Endothelial cell (in vitro differentiated cells): ENCODE measurements at regions not wholly inside any gene's neighbourhood (a gene's known extent, or its start where the extent isn't known, plus 50 kb on each side); places are given as distances from the start of the nearest gene placed in this dataset.

Source experiments
- DNase-seq: peaks from one replicate; pipeline ENCODE4 v3.0.0; 2021; ENCODE audit warnings: low spot score
- H3K27ac Mint-ChIP-seq: one replicate; pipeline ENCODE4 v1.8.0; 2021; ENCODE audit warnings: mixed read lengths, inconsistent platforms; ENCODE audit not compliant: unreplicated experiment
- H3K27me3 Mint-ChIP-seq: one replicate; pipeline ENCODE4 v1.8.0; 2021; ENCODE audit warnings: mild to moderate bottlenecking, moderate library complexity, mixed read lengths, inconsistent platforms; ENCODE audit not compliant: unreplicated experiment
- H3K36me3 Mint-ChIP-seq: one replicate; pipeline ENCODE4 v1.8.0; 2021; ENCODE audit warnings: mild to moderate bottlenecking, low read depth, mixed read lengths, inconsistent platforms; ENCODE audit not compliant: unreplicated experiment
- H3K4me1 Mint-ChIP-seq: one replicate; pipeline ENCODE4 v1.8.0; 2021; ENCODE audit warnings: mild to moderate bottlenecking, mixed read lengths, inconsistent platforms; ENCODE audit not compliant: unreplicated experiment
- H3K4me3 Mint-ChIP-seq: one replicate; pipeline ENCODE4 v1.8.0; 2021; ENCODE audit warnings: mild to moderate bottlenecking, mixed read lengths, inconsistent platforms; ENCODE audit not compliant: unreplicated experiment
- H3K9me3 Mint-ChIP-seq: one replicate; pipeline ENCODE4 v1.8.0; 2021; ENCODE audit warnings: mixed read lengths, inconsistent platforms; ENCODE audit not compliant: unreplicated experiment
- CTCF ChIP-seq: fragments of 200-600 bp; sonication (generic); IDR thresholded peaks from one replicate; pipeline ENCODE4 v1.5.0; 2021; ENCODE audit warnings: antibody characterized with exemption; ENCODE audit not compliant: unreplicated experiment

GRCh38 chr10:130326954-130327353 lies 190.8 kb downstream of the GLRX3 start:
- TF ChIP-seq CTCF: no peak
- Mint-ChIP-seq H3K9me3 (peaks cover 43% of the 10 kb centered on the region), H3K4me3 (no peak overlapping the region), H3K27ac (no peak overlapping the region), H3K36me3 (peaks cover 8% of the 10 kb centered on the region), H3K27me3 (peaks cover 10% of the 10 kb centered on the region), H3K4me1 (no peaks in the 10 kb centered on the region)
- DNase-seq: no peak

GRCh38 chr10:130329792-130330191 lies 193.6 kb downstream of the GLRX3 start:
- Mint-ChIP-seq H3K4me1 (no peaks in the 10 kb centered on the region), H3K27me3 (peaks cover 4% of the 10 kb centered on the region), H3K9me3 (peaks cover 36% of the 10 kb centered on the region), H3K36me3 (no peaks in the 10 kb centered on the region), H3K27ac (no peak overlapping the region), H3K4me3 (no peak overlapping the region)
- no peak for DNase-seq
- TF ChIP-seq CTCF: no peak

GRCh38 chr10:130333185-130333584 lies 197.0 kb downstream of the GLRX3 start:
- Mint-ChIP-seq H3K9me3 (peaks cover 47% of the 10 kb centered on the region), H3K36me3 (peaks cover 12% of the 10 kb centered on the region), H3K4me1 (no peaks in the 10 kb centered on the region), H3K27ac (no peak overlapping the region), H3K4me3 (no peak overlapping the region), H3K27me3 (peaks cover 2% of the 10 kb centered on the region)
- DNase-seq: no peak
- no peak for TF ChIP-seq CTCF

- Mint-ChIP-seq H3K9me3 (peaks cover 49% of the 10 kb centered on the region), H3K27ac (no peak overlapping the region), H3K36me3 (peaks cover 12% of the 10 kb centered on the region), H3K4me1 (no peaks in the 10 kb centered on the region), H3K27me3 (no peaks in the 10 kb centered on the region), H3K4me3 (no peak overlapping the region)
- no peak for TF ChIP-seq CTCF
- DNase-seq: no peak
These were observed 199.1 kb downstream of the GLRX3 start for GRCh38 chr10:130335336-130335735.

GRCh38 chr10:130336617-130337304 lies 200.6 kb downstream of the GLRX3 start:
- peaks cover 54% of the 10 kb centered on the region for H3K9me3 Mint-ChIP-seq
- no peak for TF ChIP-seq CTCF
- H3K4me3 Mint-ChIP-seq: no peak overlapping the region
- peaks cover 12% of the 10 kb centered on the region for H3K36me3 Mint-ChIP-seq
- H3K4me1 Mint-ChIP-seq: no peaks in the 10 kb centered on the region
- no peak for DNase-seq
- no peak overlapping the region for H3K27ac Mint-ChIP-seq
- no peaks in the 10 kb centered on the region for H3K27me3 Mint-ChIP-seq
